ENCODE measurements at regions not wholly inside any gene's neighbourhood (a gene's known extent, or its start where the extent isn't known, plus 50 kb on each side); places are given as distances from the start of the nearest gene placed in this dataset.

DNA sequence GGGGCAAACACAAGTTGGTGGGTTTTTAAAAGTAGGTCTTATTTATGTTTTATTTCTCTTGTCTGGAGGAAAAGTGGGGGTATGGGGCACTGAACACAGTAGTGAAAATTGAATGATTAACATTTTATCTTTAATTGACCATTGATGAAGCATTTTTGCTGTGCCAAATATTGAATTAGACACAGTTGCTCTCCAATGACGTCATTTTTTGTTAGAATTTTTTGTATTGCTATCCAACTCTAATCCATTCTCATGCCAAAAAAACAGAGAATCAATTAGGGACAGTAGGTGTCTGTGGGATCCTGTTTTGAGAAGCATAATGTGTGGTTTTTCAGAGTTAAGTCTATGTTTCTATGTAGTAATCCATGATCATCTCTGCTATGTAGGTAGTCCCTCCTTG, 1032.8 kb downstream of the STPG2 start:
- TF ChIP-seq EZH2 (IDR thresholded peaks at IDR 0.05; ENCODE audit: low read depth, unreplicated experiment) (no peak), JUNB (IDR thresholded peaks at IDR 0.05; ENCODE audit: unreplicated experiment) (no peak), POLR2AphosphoS5 (IDR thresholded peaks at IDR 0.05; ENCODE audit: low read depth) (no peak)
- TF ChIP-seq, protein P1, sequence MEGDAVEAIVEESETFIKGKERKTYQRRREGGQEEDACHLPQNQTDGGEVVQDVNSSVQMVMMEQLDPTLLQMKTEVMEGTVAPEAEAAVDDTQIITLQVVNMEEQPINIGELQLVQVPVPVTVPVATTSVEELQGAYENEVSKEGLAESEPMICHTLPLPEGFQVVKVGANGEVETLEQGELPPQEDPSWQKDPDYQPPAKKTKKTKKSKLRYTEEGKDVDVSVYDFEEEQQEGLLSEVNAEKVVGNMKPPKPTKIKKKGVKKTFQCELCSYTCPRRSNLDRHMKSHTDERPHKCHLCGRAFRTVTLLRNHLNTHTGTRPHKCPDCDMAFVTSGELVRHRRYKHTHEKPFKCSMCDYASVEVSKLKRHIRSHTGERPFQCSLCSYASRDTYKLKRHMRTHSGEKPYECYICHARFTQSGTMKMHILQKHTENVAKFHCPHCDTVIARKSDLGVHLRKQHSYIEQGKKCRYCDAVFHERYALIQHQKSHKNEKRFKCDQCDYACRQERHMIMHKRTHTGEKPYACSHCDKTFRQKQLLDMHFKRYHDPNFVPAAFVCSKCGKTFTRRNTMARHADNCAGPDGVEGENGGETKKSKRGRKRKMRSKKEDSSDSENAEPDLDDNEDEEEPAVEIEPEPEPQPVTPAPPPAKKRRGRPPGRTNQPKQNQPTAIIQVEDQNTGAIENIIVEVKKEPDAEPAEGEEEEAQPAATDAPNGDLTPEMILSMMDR (conservative IDR thresholded peaks at IDR 0.05; ENCODE audit: low read depth in 2 of 2) = no peak

Data from GM23338 (cell line).